B cell (primary cell): ENCODE measurements at regions not wholly inside any gene's neighbourhood (a gene's known extent, or its start where the extent isn't known, plus 50 kb on each side); places are given as distances from the start of the nearest gene placed in this dataset.

Experiments used
- CTCF ChIP-seq: fragments of 200-600 bp; IDR thresholded peaks from one replicate; pipeline ENCODE4 v1.8.0; 2022; ENCODE audit warnings: antibody characterized with exemption, mild to moderate bottlenecking
- EZH2 ChIP-seq: IDR thresholded peaks from 2 replicates; pipeline ENCODE4 v1.6.1; 2012; ENCODE audit warnings: borderline replicate concordance, low read depth, mild to moderate bottlenecking, moderate library complexity, low read length; ENCODE audit not compliant: insufficient read depth, poor library complexity, severe bottlenecking

- TF ChIP-seq CTCF: no peak
- TF ChIP-seq EZH2: no peak
These were observed 240.6 kb downstream of the KCTD12 start for GRCh38 chr13:76645632-76646031.
